ENCODE measurements at regions not wholly inside any gene's neighbourhood (a gene's known extent, or its start where the extent isn't known, plus 50 kb on each side); places are given as distances from the start of the nearest gene placed in this dataset.

GRCh38 chr18:73826098-73826497 is 321.5 kb downstream of the FBXO15 start:
- intact Hi-C loops (cut with DNase I) = no loop called here
- WGBS, 2 donors = 71 to 74% methylated on average over 2 of the region's 2 CpGs
- TF ChIP-seq POLR2AphosphoS5 (IDR thresholded peaks at IDR 0.05) = no peak

DNA sequence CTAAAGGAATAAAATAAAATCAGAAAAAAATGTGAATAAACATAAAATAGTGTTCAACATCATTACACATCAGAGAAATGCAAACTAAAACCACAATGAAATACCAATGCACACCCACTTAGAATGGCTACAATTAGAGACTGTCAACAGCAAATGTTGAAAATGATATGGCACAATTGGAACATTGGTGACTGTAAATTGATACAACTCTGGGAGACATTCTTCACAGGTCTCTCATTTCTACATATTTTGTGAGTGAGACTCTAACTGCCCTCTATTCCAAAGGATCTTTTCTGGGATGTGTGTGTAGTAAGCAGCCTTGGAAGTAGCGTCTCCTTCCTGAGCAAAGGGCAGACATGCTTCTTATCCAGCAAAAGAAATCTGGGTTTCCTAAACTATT is 323.0 kb downstream of the FBXO15 start:
- Histone ChIP-seq H3K9me3 (no peaks in the 10 kb centered on the region), H3K4me3 (no peak overlapping the region), H3K36me3 (no peaks in the 10 kb centered on the region), H3K27ac (no peak overlapping the region), H3K4me1 (no peaks in the 10 kb centered on the region), H3K27me3 (no peaks in the 10 kb centered on the region)
- WGBS, 2 donors = 52 to 79% methylated on average over 1 of the region's 1 CpG
- TF ChIP-seq POLR2AphosphoS5 (IDR thresholded peaks at IDR 0.05) (no peak), EP300 (IDR thresholded peaks at IDR 0.05) (no peak), POLR2A (IDR thresholded peaks at IDR 0.05) (no peak)
- no peak for DNase-seq
- intact Hi-C loops (cut with DNase I) = no loop called here

More at GRCh38 chr18:73826098-73826497, 321.5 kb downstream of the FBXO15 start:
- Histone ChIP-seq H3K4me3 (no peak overlapping the region), H3K9me3 (no peaks in the 10 kb centered on the region), H3K36me3 (no peaks in the 10 kb centered on the region), H3K4me1 (no peaks in the 10 kb centered on the region), H3K27ac (no peak overlapping the region), H3K27me3 (no peaks in the 10 kb centered on the region)
- no peak for DNase-seq

GRCh38 chr18:73812423-73812822 is 335.2 kb downstream of the FBXO15 start:
- no peak for TF ChIP-seq CTCF (IDR thresholded peaks at IDR 0.05)
- TF ChIP-seq EP300 (IDR thresholded peaks at IDR 0.05) = no peak
- no peak for TF ChIP-seq POLR2AphosphoS5 (IDR thresholded peaks at IDR 0.05)
- no peak for TF ChIP-seq POLR2A (IDR thresholded peaks at IDR 0.05)
- no peak overlapping the region for H3K27ac ChIP-seq
- H3K27me3 ChIP-seq = no peaks in the 10 kb centered on the region
- WGBS, 2 donors = 90 to 94% methylated on average over 11 of the region's 11 CpGs
- no peaks in the 10 kb centered on the region for H3K36me3 ChIP-seq
- H3K4me3 ChIP-seq = no peak overlapping the region
- no peaks in the 10 kb centered on the region for H3K4me1 ChIP-seq
- no peak for DNase-seq
- intact Hi-C loops (cut with DNase I) = no loop called here
- no peaks in the 10 kb centered on the region for H3K9me3 ChIP-seq

GRCh38 chr18:73807551-73808192 is 340.0 kb downstream of the FBXO15 start:
- Histone ChIP-seq H3K9me3 (no peaks in the 10 kb centered on the region), H3K27me3 (no peaks in the 10 kb centered on the region), H3K27ac (no peak overlapping the region), H3K4me1 (no peaks in the 10 kb centered on the region), H3K4me3 (no peak overlapping the region), H3K36me3 (no peaks in the 10 kb centered on the region)
- TF ChIP-seq POLR2A (IDR thresholded peaks at IDR 0.05) = no peak
- TF ChIP-seq CTCF (IDR thresholded peaks at IDR 0.05) = no peak
- TF ChIP-seq EP300 (IDR thresholded peaks at IDR 0.05) = no peak
- no peak for TF ChIP-seq POLR2AphosphoS5 (IDR thresholded peaks at IDR 0.05)
- DNase-seq = no peak
- intact Hi-C loops (cut with DNase I) = no loop called here
- 47 to 71% methylated on average over 4 of the region's 4 CpGs for WGBS, 2 donors

DNA sequence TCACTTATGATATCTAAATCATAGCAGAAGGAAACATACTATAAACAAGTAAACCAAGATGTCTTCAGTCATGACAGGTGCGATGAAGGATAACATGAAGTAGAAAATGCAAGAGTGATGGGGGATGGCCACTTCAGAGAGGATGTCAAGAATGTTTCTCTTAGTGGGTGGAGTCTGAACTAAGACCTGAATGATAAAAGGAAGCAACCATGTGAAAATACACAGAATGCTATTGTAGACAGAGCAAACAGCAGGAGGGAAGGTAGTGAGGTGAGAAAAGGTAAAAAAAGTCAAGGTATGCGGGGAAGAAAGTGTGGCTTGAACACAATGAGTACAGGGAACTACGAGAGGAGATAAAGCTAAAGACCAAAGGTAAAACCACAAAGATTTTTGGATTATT is 341.6 kb downstream of the FBXO15 start:
- Histone ChIP-seq H3K4me1 (no peaks in the 10 kb centered on the region), H3K27ac (no peak overlapping the region), H3K27me3 (no peaks in the 10 kb centered on the region), H3K36me3 (no peaks in the 10 kb centered on the region), H3K4me3 (no peak overlapping the region), H3K9me3 (no peaks in the 10 kb centered on the region)
- intact Hi-C loops (cut with DNase I) = no loop called here
- DNase-seq = no peak
- 58 to 76% methylated on average over 3 of the region's 3 CpGs for WGBS, 2 donors
- TF ChIP-seq POLR2AphosphoS5 (IDR thresholded peaks at IDR 0.05) (no peak), POLR2A (IDR thresholded peaks at IDR 0.05) (no peak)

DNA sequence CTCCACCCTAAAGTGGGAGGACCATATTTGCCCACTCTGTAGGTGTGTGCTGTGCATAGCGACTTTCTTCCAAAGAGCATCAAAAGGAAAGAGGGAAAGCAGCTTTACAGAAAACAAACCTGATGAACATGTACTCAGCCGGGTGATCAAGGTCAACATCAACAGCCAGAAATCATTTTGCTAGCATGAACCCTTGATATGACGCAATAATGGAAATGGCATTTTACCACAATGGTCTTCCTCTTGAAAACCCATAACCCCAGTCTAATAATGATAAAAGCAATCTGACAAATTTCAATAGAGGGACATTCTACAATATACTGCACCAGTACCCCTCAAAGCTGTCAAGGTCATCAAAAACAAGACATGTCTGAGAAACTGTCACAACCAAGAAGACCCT is 350.2 kb downstream of the FBXO15 start:
- 78 to 90% methylated on average over 3 of the region's 3 CpGs for WGBS, 2 donors
- no peak for DNase-seq
- H3K27me3 ChIP-seq = no peaks in the 10 kb centered on the region
- intact Hi-C loops (cut with DNase I) = no loop called here
- no peak overlapping the region for H3K27ac ChIP-seq
- H3K36me3 ChIP-seq = no peaks in the 10 kb centered on the region
- no peak overlapping the region for H3K4me3 ChIP-seq
- H3K9me3 ChIP-seq = no peaks in the 10 kb centered on the region
- no peaks in the 10 kb centered on the region for H3K4me1 ChIP-seq
- TF ChIP-seq POLR2AphosphoS5 (IDR thresholded peaks at IDR 0.05) (no peak), CTCF (IDR thresholded peaks at IDR 0.05) (no peak), POLR2A (IDR thresholded peaks at IDR 0.05) (no peak), EP300 (IDR thresholded peaks at IDR 0.05) (no peak)
